OCI-LY3 (cell line): ENCODE measurements at regions not wholly inside any gene's neighbourhood (a gene's known extent, or its start where the extent isn't known, plus 50 kb on each side); places are given as distances from the start of the nearest gene placed in this dataset.

Source experiments
- CTCF ChIP-seq: fragments of 200-600, 300-600 bp; sonication (generic); IDR thresholded peaks from 2 replicates; pipeline ENCODE4 v1.5.1; 2014; ENCODE audit warnings: antibody characterized with exemption, low read length, low read depth
- EZH2phosphoT487 ChIP-seq: fragments of 200-600 bp; shearing (Covaris generic); IDR thresholded peaks from 2 replicates; pipeline ENCODE4 v1.6.1; 2018; ENCODE audit warnings: antibody characterized with exemption, mixed run types, low read depth

DNA sequence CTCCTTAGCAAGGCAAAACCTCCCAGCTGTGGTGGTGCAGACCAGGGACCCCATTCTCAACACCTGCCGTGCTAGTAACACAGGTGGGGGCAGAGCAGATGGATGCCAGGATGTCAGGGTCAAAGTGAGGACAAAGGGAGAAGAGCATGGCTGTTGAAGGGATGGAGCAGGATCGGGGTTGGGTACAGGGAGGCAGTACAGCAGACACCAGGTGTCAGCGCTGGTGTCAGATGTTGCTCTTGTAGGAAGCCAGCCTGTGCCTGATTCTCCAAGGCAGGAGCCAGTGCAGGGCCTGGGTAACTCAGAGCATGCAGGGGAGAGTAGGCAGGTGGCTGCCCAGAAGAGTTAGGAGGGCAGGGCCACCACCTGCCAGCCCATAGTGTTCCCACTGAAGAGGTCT, 222.1 kb upstream of the SPRED2 start:
- TF ChIP-seq CTCF (no peak), EZH2phosphoT487 (no peak)
